ENCODE measurements at regions not wholly inside any gene's neighbourhood (a gene's known extent, or its start where the extent isn't known, plus 50 kb on each side); places are given as distances from the start of the nearest gene placed in this dataset.

DNA sequence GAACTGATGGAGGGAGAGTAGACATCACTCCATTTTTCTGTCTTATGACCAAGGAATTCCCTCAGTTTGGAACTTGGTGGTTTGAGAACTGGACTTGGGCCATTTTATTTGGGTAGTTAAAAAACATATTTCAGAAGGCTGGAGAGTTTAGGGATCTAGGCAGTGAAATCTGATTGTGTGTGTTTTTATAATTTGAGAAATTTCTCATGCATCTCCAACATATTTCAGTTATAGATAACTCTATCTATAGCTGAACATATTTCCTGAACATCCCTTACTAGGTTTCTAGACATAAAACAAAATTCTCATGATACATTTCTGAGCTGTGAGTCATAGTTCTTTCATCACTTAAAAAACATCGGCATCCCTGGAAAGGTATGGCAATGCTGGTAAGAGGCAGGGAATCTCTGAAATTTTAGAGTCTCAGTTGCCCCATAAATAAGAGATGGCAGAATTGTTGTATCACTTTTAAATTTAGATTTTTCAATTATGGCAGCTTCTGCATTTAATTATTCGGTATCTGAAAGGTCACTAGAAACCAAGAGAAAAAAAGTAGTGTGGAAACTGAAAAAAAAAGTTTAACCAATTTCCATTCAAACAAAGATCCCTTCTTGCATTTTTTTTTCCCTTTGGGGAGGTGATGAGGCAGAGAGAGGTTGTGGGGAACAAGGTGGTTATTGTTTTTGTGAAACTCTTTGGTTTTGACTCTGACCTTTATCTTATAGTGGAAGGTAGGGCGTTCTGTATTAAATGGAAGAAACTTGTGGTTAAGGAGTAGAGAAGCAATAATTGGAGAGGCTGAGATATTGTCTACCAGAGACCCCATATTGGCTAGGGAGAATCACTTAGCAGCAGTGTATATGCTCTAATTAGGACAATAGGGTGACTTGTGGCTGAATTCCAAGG lies 102.9 kb downstream of the FASLG start:
- Mint-ChIP-seq H3K4me1 (ENCODE audit: low read depth) (peaks cover 72% of the 10 kb centered on the region), H3K36me3 (ENCODE audit: insufficient read depth in 2 of 2) (no peaks in the 10 kb centered on the region), H3K4me3 (peak overlapping the region; percentile 20 to 22), H3K27ac (no peak overlapping the region), H3K9me3 (peaks cover 0 to 1% of the 10 kb centered on the region in 2 donors), H3K27me3 (ENCODE audit: low read depth) (peaks cover 50% of the 10 kb centered on the region)
- ATAC-seq (replicated peaks in 1 of 2) (peak; percentile 50 to 56), DNase-seq (no peak)

DNA sequence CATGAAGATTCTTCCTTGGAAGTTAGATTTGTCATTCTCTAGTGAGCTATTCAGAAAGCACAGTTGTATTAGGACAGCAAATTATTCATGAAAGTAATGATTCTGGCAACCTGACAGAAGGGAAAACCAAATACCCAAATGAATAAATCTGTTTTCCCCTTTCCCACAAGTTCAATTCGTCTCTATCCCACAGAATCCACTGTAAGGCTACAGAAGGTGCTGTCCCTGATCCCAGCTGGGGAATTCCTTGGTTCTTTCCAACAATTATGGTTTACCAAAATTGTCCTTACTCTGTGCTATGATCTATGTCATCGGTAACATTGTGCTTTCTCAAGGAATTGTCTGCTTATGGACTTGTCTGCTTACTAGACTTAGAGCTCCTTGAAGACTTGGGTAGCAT lies 104.2 kb downstream of the FASLG start:
- H3K36me3 Mint-ChIP-seq (ENCODE audit: insufficient read depth in 2 of 2) = no peaks in the 10 kb centered on the region
- DNase-seq (no peak), ATAC-seq (replicated peaks in 1 of 2) (no peak)
- H3K27me3 Mint-ChIP-seq (ENCODE audit: low read depth) = peaks cover 45% of the 10 kb centered on the region
- no peak overlapping the region for H3K4me3 Mint-ChIP-seq
- peaks cover 0 to 1% of the 10 kb centered on the region in 2 donors for H3K9me3 Mint-ChIP-seq
- no peak overlapping the region for H3K27ac Mint-ChIP-seq
- peaks cover 60% of the 10 kb centered on the region for H3K4me1 Mint-ChIP-seq (ENCODE audit: low read depth)

DNA sequence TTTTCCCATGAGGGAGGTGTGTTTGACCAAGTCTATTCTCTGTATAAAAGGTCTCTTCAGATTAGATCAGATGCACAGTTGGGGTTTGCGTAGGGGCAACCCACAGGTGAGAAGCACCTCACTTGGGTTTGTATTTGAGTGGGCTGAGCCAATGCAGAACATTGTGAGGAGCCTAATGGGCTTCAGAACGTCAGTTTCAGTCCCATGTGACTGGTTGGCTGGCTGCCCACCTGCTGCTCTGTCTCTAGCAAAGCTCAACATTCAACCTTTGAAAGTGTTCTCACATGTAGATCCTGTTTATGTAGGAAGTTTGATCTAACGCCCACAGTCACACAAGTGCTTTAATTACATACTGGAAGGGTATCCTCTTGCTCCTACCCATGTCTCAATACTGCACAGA lies 105.5 kb downstream of the FASLG start:
- no peak overlapping the region for H3K27ac Mint-ChIP-seq
- H3K9me3 Mint-ChIP-seq = peaks cover 0 to 1% of the 10 kb centered on the region in 2 donors
- peaks cover 53% of the 10 kb centered on the region for H3K4me1 Mint-ChIP-seq (ENCODE audit: low read depth)
- DNase-seq (peak in 1 of 2 donors; percentile 18), ATAC-seq (replicated peaks in 1 of 2) (peak; percentile 50 to 62)
- peaks cover 34% of the 10 kb centered on the region for H3K27me3 Mint-ChIP-seq (ENCODE audit: low read depth)
- no peaks in the 10 kb centered on the region for H3K36me3 Mint-ChIP-seq (ENCODE audit: insufficient read depth in 2 of 2)
- H3K4me3 Mint-ChIP-seq = no peak overlapping the region

DNA sequence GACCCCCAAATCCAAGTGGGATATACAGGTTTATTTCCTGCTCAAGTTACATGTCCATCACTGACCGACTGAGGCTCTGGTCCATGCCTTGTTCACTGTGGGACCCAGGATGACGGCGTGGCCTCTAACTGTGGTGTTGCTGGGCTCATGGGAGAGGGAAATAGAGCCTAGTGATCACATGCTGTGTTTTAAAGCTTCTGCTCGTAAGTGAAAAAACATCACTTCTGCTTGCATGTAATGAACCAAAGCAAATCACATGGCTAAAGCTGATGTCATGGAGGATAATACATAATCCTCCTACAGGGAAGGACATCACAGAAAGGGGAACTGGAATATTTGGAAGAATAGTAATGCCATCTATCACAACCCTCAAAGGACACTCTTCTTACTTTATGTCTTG lies 107.6 kb downstream of the FASLG start:
- DNase-seq = no peak

GRCh38 chr1:172770071-172770470 lies 111.2 kb downstream of the FASLG start:
- Mint-ChIP-seq H3K4me1 (ENCODE audit: low read depth) (peaks cover 3% of the 10 kb centered on the region), H3K4me3 (no peak overlapping the region), H3K27me3 (ENCODE audit: low read depth) (peaks cover 13% of the 10 kb centered on the region), H3K36me3 (ENCODE audit: insufficient read depth in 2 of 2) (no peaks in the 10 kb centered on the region), H3K27ac (no peak overlapping the region), H3K9me3 (peaks cover 0 to 1% of the 10 kb centered on the region in 2 donors)
- ATAC-seq (replicated peaks in 1 of 2) (no peak), DNase-seq (no peak)

More for the DNA sequence above, 107.6 kb downstream of the FASLG start:
- H3K4me1 Mint-ChIP-seq (ENCODE audit: low read depth) = peaks cover 39% of the 10 kb centered on the region
- no peak for ATAC-seq (replicated peaks in 1 of 2)
- no peaks in the 10 kb centered on the region for H3K36me3 Mint-ChIP-seq (ENCODE audit: insufficient read depth in 2 of 2)
- no peak overlapping the region for H3K27ac Mint-ChIP-seq
- no peak overlapping the region for H3K4me3 Mint-ChIP-seq
- H3K9me3 Mint-ChIP-seq = peaks cover 0 to 2% of the 10 kb centered on the region in 2 donors
- H3K27me3 Mint-ChIP-seq (ENCODE audit: low read depth) = peaks cover 22% of the 10 kb centered on the region

- DNase-seq (no peak), ATAC-seq (replicated peaks in 1 of 2) (no peak)
- no peak overlapping the region for H3K4me3 Mint-ChIP-seq
- peaks cover 0 to 1% of the 10 kb centered on the region in 2 donors for H3K9me3 Mint-ChIP-seq
- peaks cover 7% of the 10 kb centered on the region for H3K27me3 Mint-ChIP-seq (ENCODE audit: low read depth)
- peaks cover 16% of the 10 kb centered on the region for H3K4me1 Mint-ChIP-seq (ENCODE audit: low read depth)
- H3K36me3 Mint-ChIP-seq (ENCODE audit: insufficient read depth in 2 of 2) = no peaks in the 10 kb centered on the region
- H3K27ac Mint-ChIP-seq = no peak overlapping the region
These were observed 115.7 kb downstream of the FASLG start for GRCh38 chr1:172774561-172774960.

DNA sequence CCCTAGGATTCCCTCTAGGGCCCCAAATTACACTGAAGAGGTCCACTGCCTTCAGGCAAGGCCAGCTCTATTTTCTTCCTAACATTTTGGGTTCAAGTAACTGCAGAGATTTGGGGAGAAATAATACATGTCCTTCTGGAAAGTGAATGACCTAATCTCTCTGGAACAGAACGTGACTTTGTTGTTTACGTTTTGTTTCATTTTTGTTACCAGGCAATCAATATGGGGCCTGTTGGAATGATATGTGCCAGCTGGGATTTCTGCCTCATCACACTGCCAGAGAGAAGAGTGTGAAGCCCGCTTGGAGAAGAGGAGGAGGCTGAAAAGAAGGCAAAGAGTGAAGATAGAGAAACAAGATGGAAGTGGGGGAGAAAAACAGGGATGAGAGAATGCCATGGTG lies 116.7 kb downstream of the FASLG start:
- Mint-ChIP-seq H3K27me3 (ENCODE audit: low read depth) (peaks cover 7% of the 10 kb centered on the region), H3K4me3 (no peak overlapping the region), H3K9me3 (no peaks in the 10 kb centered on the region), H3K4me1 (ENCODE audit: low read depth) (peaks cover 16% of the 10 kb centered on the region), H3K27ac (no peak overlapping the region), H3K36me3 (ENCODE audit: insufficient read depth in 2 of 2) (no peaks in the 10 kb centered on the region)
- no peak for ATAC-seq (replicated peaks in 1 of 2)
- DNase-seq = no peak

- Mint-ChIP-seq H3K4me3 (no peak overlapping the region), H3K9me3 (no peaks in the 10 kb centered on the region), H3K27me3 (ENCODE audit: low read depth) (peaks cover 7% of the 10 kb centered on the region), H3K27ac (no peak overlapping the region), H3K36me3 (ENCODE audit: insufficient read depth in 2 of 2) (no peaks in the 10 kb centered on the region), H3K4me1 (ENCODE audit: low read depth) (peaks cover 16% of the 10 kb centered on the region)
- no peak for DNase-seq
- ATAC-seq (replicated peaks in 1 of 2) = no peak
These were observed 117.2 kb downstream of the FASLG start for GRCh38 chr1:172776071-172776470.

GRCh38 chr1:172777767-172778166 lies 118.9 kb downstream of the FASLG start:
- Mint-ChIP-seq H3K27ac (no peak overlapping the region), H3K4me3 (no peak overlapping the region), H3K27me3 (ENCODE audit: low read depth) (peaks cover 17% of the 10 kb centered on the region), H3K36me3 (ENCODE audit: insufficient read depth in 2 of 2) (peaks cover 2% of the 10 kb centered on the region in 2 donors), H3K9me3 (peaks cover 1 to 2% of the 10 kb centered on the region in 2 donors), H3K4me1 (ENCODE audit: low read depth) (peaks cover 16% of the 10 kb centered on the region)
- no peak for ATAC-seq (replicated peaks in 1 of 2)
- DNase-seq = no peak

- H3K4me1 Mint-ChIP-seq (ENCODE audit: low read depth) = peaks cover 16% of the 10 kb centered on the region
- DNase-seq (no peak), ATAC-seq (replicated peaks in 1 of 2) (peak; percentile 86 to 87)
- H3K36me3 Mint-ChIP-seq (ENCODE audit: insufficient read depth in 2 of 2) = peaks cover 3 to 8% of the 10 kb centered on the region in 2 donors
- peak overlapping the region in 1 of 2 donors; percentile 61 for H3K4me3 Mint-ChIP-seq
- H3K27ac Mint-ChIP-seq = peak overlapping the region; percentile 74
- peaks cover 21% of the 10 kb centered on the region for H3K27me3 Mint-ChIP-seq (ENCODE audit: low read depth)
- H3K9me3 Mint-ChIP-seq = peaks cover 5 to 7% of the 10 kb centered on the region in 2 donors
These were observed 119.9 kb downstream of the FASLG start for GRCh38 chr1:172778456-172779455.

DNA sequence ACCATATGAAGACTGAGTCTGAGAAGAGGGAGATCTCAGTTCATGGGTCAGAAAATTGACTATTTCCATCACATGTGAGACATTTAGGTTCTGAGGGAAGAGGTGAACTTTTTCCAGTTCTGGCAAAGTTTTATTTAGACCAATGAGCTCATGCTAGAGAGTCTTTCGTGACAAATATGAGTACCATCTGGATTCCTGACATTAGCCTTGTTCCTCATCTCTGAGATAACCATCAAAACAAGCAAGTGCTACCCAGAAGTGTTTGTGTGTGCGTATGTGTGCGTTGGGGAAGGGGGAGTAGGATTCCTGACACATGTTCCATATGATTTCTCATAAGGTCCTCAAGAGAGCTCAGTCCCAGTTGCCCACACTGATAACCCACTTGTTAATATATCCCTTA lies 120.6 kb downstream of the FASLG start:
- no peak for DNase-seq

GRCh38 chr1:172781513-172782140 lies 122.7 kb downstream of the FASLG start:
- no peak for ATAC-seq (replicated peaks in 1 of 2)
- peaks cover 5 to 11% of the 10 kb centered on the region in 2 donors for H3K36me3 Mint-ChIP-seq (ENCODE audit: insufficient read depth in 2 of 2)
- no peak overlapping the region for H3K4me3 Mint-ChIP-seq
- DNase-seq = no peak
- H3K9me3 Mint-ChIP-seq = peaks cover 9 to 11% of the 10 kb centered on the region in 2 donors
- H3K4me1 Mint-ChIP-seq (ENCODE audit: low read depth) = peaks cover 16% of the 10 kb centered on the region
- peaks cover 21% of the 10 kb centered on the region for H3K27me3 Mint-ChIP-seq (ENCODE audit: low read depth)
- no peak overlapping the region for H3K27ac Mint-ChIP-seq

More for the DNA sequence above, 120.6 kb downstream of the FASLG start:
- Mint-ChIP-seq H3K9me3 (peaks cover 9% of the 10 kb centered on the region in 2 donors), H3K4me1 (ENCODE audit: low read depth) (peaks cover 16% of the 10 kb centered on the region), H3K36me3 (ENCODE audit: insufficient read depth in 2 of 2) (peaks cover 5 to 9% of the 10 kb centered on the region in 2 donors), H3K27ac (no peak overlapping the region), H3K4me3 (peak overlapping the region in 1 of 2 donors; percentile 61), H3K27me3 (ENCODE audit: low read depth) (peaks cover 21% of the 10 kb centered on the region)
- ATAC-seq (replicated peaks in 1 of 2) = no peak

Measured in activated T-cell treated with anti-CD3 and anti-CD28 coated beads, Interleukin-2, amount 50 U/mL, for 72 hours (primary cell).